SJSA1 (cell line): ENCODE measurements at regions not wholly inside any gene's neighbourhood (a gene's known extent, or its start where the extent isn't known, plus 50 kb on each side); places are given as distances from the start of the nearest gene placed in this dataset.
"Not testable (repeated sequence)": the region's sequence is repeated elsewhere in the genome, so short reads cannot be mapped to it uniquely, and the experiment has no call there.

Source experiments
- DNase-seq, 2 experiments: peaks; one replicate each; pipeline ENCODE4 v3.0.0-alpha.2; 2015 to 2020; ENCODE audit warnings: low spot score in 2 of 2, low read depth in 1 of 2
- H3K27ac ChIP-seq: fragments of 250-450 bp; sonication (Bioruptor Pico); 2 replicates; pipeline ENCODE4 v1.5.1; 2020; ENCODE audit warnings: mild to moderate bottlenecking, moderate library complexity
- H3K27me3 ChIP-seq: fragments of 250-450 bp; sonication (Bioruptor Pico); replicated peaks from 2 replicates; pipeline ENCODE4 v1.5.1; 2020; ENCODE audit warnings: mild to moderate bottlenecking, moderate library complexity
- H3K36me3 ChIP-seq: fragments of 250-450 bp; sonication (Bioruptor Pico); 2 replicates; pipeline ENCODE4 v1.5.1; 2020; ENCODE audit warnings: mild to moderate bottlenecking
- H3K4me1 ChIP-seq: fragments of 250-450 bp; sonication (Bioruptor Pico); replicated peaks from 2 replicates; pipeline ENCODE4 v1.6.1; 2021; ENCODE audit warnings: mild to moderate bottlenecking
- H3K4me3 ChIP-seq: fragments of 250-450 bp; sonication (Bioruptor Pico); 2 replicates; pipeline ENCODE4 v1.5.1; 2020; ENCODE audit warnings: mild to moderate bottlenecking
- H3K9me3 ChIP-seq: fragments of 250-450 bp; sonication (Bioruptor Pico); replicated peaks from 2 replicates; pipeline ENCODE4 v1.5.1; 2020; ENCODE audit warnings: mild to moderate bottlenecking

- H3K36me3 ChIP-seq = no peaks in the 10 kb centered on the region
- no peak overlapping the region for H3K4me3 ChIP-seq
- H3K4me1 ChIP-seq = no peaks in the 10 kb centered on the region
- no peak for DNase-seq
- no peaks in the 10 kb centered on the region for H3K9me3 ChIP-seq
- no peak overlapping the region for H3K27ac ChIP-seq
- H3K27me3 ChIP-seq = no peaks in the 10 kb centered on the region
Observed at GRCh38 chr3:144683065-144683464, 711.4 kb downstream of the DIPK2A start.

- Histone ChIP-seq H3K9me3 (no peaks in the 10 kb centered on the region), H3K4me1 (no peaks in the 10 kb centered on the region), H3K4me3 (no peak overlapping the region), H3K27me3 (no peaks in the 10 kb centered on the region), H3K27ac (no peak overlapping the region), H3K36me3 (no peaks in the 10 kb centered on the region)
- no peak for DNase-seq
Observed at GRCh38 chr3:144687862-144688261, 716.2 kb downstream of the DIPK2A start.

- H3K4me1 ChIP-seq = no peaks in the 10 kb centered on the region
- no peaks in the 10 kb centered on the region for H3K27me3 ChIP-seq
- DNase-seq = no peak
Observed at GRCh38 chr3:144692488-144692887, 720.9 kb downstream of the DIPK2A start.

DNA sequence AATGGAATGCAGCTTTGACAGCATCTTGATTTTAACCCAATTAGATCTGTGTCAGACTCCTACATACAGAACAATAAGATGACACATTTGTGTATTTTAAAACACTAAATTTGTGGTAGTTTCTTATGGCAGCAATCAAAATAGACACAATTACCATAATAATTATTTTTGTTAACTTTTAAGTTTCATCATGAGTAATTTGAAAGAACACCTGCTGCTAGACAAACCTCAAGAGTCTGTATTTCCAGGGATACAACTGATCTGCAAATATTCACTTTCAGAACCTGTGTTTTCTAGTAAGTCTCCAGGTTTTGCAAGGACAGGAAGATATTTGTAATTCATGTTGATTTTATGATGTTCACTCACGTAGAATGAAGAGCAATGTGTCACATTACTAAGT lies 736.8 kb downstream of the DIPK2A start:
- Histone ChIP-seq H3K9me3 (no peaks in the 10 kb centered on the region), H3K4me1 (no peaks in the 10 kb centered on the region), H3K27me3 (no peaks in the 10 kb centered on the region), H3K36me3 (no peaks in the 10 kb centered on the region), H3K4me3 (no peak overlapping the region), H3K27ac (no peak overlapping the region)
- no peak for DNase-seq

More at GRCh38 chr3:144692488-144692887, 720.9 kb downstream of the DIPK2A start:
- Histone ChIP-seq H3K9me3 (no peaks in the 10 kb centered on the region), H3K36me3 (no peaks in the 10 kb centered on the region), H3K4me3 (no peak overlapping the region), H3K27ac (no peak overlapping the region)

DNA sequence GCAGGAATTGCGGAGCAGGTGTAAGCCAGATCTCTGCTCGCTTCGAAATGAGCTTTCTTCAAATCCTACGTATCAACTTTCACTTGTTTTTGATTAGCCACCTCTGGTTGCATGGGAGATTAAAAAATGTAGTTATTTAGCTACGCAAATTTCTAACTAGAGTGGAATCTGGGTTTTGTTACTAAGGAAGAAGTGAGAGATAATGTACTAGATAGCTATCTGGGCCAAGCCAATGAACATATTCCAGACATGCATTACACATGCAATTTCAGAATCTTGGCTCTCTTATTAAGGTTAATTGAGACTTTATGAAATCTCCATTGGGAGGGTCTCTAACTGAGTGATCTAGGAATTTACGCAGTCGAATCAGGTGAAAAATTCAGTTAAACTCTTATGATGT lies 765.7 kb downstream of the DIPK2A start:
- no peak for DNase-seq
- H3K36me3 ChIP-seq = no peaks in the 10 kb centered on the region
- H3K27me3 ChIP-seq = no peaks in the 10 kb centered on the region
- no peaks in the 10 kb centered on the region for H3K9me3 ChIP-seq
- H3K4me1 ChIP-seq = no peaks in the 10 kb centered on the region
- H3K4me3 ChIP-seq = no peak overlapping the region
- no peak overlapping the region for H3K27ac ChIP-seq

DNA sequence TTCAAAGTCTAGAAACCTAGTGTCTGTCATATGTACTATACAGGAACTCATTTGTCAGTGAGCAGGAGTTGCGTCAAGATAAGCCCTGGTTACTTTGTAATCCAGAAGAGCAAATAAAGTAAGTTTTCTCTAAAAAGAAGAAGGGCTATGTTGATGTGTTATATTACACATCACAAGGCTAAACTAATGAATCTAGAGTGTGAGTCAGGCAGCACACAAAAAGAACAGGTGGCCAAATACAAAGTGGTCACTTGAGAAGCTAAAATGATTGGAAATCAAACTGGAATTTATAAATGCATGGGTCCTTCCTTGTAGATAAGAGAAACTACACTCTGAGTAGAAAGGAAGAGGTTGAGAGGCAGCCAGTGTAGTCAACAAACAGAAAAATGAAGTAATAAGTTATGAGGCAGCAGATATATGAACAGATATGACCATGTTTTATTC lies 771.6 kb downstream of the DIPK2A start:
- no peaks in the 10 kb centered on the region for H3K27me3 ChIP-seq
- no peak for DNase-seq
- H3K27ac ChIP-seq = no peak overlapping the region
- H3K9me3 ChIP-seq = no peaks in the 10 kb centered on the region
- no peaks in the 10 kb centered on the region for H3K36me3 ChIP-seq
- H3K4me3 ChIP-seq = no peak overlapping the region
- no peaks in the 10 kb centered on the region for H3K4me1 ChIP-seq

DNA sequence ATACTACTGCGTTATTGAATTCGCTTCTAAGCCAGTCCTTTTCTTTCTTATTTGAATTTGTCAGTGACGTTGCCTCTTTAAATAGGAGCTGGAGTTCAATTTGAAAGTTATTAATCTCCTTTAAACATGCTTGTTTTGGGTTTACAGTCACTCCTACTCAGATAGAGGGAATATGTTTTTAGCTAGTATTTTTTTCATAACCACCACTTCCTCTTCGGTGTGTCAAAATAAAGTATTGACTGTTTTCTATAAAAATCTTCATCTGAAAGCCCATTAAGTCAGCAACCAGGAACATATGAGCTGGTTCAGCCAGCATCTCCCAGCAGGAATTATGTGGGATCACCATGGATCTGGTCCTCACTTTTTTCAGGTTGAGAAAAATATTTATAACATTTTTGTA lies 772.9 kb downstream of the DIPK2A start:
- H3K9me3 ChIP-seq = no peaks in the 10 kb centered on the region
- no peaks in the 10 kb centered on the region for H3K36me3 ChIP-seq
- H3K27ac ChIP-seq = no peak overlapping the region
- H3K4me1 ChIP-seq = no peaks in the 10 kb centered on the region
- DNase-seq = no peak
- H3K4me3 ChIP-seq = no peak overlapping the region
- H3K27me3 ChIP-seq = no peaks in the 10 kb centered on the region

DNA sequence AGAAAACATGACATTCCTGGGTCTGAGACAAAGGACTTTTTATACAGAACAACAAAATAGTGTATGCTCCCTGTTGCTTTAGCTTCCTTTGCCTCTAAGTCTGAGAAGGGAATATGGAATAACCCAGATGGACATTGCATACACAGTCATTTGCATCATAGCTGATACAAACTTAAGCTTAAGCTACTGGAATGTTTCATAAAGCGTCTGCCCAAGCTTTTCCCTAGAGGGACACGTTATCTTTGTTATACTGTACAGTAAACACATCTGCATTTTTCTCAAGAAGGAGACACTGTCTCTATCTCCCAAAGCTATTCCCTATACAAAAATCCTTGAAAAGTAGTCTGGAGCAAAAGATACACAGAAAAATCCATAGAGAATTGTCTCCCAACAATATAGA lies 775.0 kb downstream of the DIPK2A start:
- DNase-seq = no peak
- Histone ChIP-seq H3K4me1 (no peaks in the 10 kb centered on the region), H3K9me3 (no peaks in the 10 kb centered on the region), H3K27me3 (no peaks in the 10 kb centered on the region), H3K36me3 (no peaks in the 10 kb centered on the region), H3K4me3 (no peak overlapping the region), H3K27ac (no peak overlapping the region)

DNA sequence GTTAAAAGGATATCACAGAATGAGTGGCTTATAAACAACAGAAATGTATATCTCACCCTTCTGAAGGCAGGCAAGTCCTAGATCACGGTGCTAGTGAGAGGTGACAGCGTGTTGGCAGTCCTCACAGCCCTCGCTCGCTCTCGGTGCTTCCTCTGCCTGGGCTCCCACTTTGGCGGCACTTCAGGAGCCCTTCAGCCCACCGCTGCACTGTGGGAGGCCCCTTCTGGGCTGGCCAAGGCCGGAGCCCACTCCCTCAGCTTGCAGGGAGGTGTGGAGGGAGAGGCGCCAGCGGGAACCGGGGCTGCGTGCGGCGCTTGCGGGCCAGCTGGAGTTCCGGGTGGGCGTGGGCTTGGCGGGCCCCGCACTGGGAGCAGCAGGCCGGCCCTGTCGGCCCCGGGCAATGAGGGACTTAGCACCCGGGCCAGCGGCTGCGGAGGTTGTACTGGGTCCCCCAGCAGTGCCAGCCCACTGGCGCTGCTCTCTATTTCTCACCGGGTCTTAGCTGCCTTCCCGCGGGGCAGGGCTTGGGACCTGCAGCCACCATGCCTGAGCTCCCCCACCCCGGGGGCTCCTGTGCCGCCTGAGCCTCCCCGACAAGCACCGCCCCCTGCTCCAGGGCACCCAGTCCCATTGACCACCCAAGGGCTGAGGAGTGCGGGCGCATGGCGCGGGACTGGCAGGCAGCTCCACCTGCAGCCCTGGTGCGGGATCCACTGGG lies 778.1 kb downstream of the DIPK2A start:
- H3K9me3 ChIP-seq, H3K27ac ChIP-seq, H3K36me3 ChIP-seq, H3K4me3 ChIP-seq, H3K27me3 ChIP-seq, DNase-seq, H3K4me1 ChIP-seq: not testable (repeated sequence)

GRCh38 chr3:144754076-144754783 lies 782.6 kb downstream of the DIPK2A start:
- Histone ChIP-seq H3K27me3 (no peaks in the 10 kb centered on the region), H3K27ac (no peak overlapping the region), H3K4me1 (no peaks in the 10 kb centered on the region), H3K4me3 (no peak overlapping the region), H3K9me3 (no peaks in the 10 kb centered on the region), H3K36me3 (no peaks in the 10 kb centered on the region)
- DNase-seq = no peak

DNA sequence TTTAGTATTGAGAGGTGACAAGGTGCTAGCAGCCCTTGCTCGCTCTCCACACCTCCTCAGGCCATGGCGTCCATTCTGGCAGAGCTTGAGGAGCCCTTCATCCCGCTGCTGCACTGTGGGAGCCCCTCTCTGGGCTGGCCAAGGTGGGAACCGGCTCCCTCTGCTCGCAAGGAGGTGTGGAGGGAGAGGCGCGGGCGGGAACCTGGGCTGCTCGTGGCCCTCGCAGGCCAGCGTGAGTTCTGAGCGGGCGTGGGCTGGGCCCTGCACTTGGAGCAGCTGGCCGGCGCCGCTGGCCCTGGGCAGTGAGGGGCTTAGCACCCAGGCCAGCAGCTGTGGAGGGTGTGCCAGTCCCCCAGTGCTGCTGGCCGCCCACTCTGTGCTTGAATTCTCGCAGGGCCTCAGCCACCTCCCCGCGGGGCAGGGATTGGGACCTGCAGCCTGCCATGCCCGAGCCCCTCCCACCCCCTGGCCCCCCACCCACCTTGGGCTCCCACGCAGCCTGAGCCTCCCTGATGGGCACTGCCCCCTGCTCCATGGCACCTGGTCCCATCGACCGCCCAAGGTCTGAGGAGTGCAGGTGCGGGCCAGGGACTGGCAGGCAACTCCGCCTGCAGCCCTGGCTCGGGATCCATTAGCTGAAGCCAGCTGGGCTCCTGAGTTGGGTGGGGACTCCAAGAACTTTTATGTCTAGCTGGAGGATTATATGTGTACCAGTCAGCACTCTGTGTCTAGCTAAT lies 785.2 kb downstream of the DIPK2A start:
- DNase-seq = no peak
- Histone ChIP-seq H3K9me3 (no peaks in the 10 kb centered on the region), H3K27me3 (no peaks in the 10 kb centered on the region), H3K4me3 (no peak overlapping the region), H3K27ac (no peak overlapping the region), H3K4me1 (no peaks in the 10 kb centered on the region), H3K36me3 (no peaks in the 10 kb centered on the region)

DNA sequence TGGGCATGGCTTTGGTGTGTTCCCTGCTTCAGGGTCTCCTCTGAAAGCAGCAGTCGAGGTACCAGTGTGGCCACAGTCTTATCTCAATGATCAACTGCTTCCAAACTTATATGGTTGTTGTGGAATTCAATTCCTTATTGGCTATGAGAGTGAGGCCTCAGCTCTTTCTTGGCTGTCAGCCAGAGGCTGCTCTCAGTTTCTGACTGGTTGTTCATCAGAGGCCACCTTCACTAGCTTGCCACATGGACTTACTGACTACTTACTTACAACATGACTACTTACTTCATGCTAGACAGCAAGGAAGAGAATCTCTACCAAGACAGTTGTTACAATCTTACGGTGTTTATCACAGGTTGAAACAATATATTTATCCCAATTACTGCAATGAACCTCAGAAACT lies 789.2 kb downstream of the DIPK2A start:
- DNase-seq = no peak

DNA sequence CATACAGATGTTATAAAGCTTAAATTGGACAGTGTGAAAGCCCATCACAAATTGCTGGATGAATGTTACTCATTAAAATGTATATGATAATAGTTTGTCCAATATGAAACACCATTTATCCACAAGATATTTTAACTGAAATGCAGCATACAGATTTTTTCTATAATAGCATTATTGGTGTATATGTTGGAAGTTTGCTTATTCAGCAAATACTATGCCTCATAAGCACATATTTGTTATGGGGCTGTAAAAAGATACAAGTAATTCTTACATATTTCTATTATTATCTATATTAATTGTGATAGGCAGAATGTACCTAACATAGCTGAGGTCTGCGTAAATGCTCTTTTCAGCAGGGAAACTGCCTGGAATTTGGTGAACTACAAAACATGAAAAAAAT lies 790.5 kb downstream of the DIPK2A start:
- H3K27ac ChIP-seq = no peak overlapping the region
- no peaks in the 10 kb centered on the region for H3K9me3 ChIP-seq

More for the DNA sequence above, 789.2 kb downstream of the DIPK2A start:
- H3K9me3 ChIP-seq = no peaks in the 10 kb centered on the region
- no peaks in the 10 kb centered on the region for H3K36me3 ChIP-seq
- H3K27me3 ChIP-seq = no peaks in the 10 kb centered on the region
- no peak overlapping the region for H3K4me3 ChIP-seq
- H3K4me1 ChIP-seq = no peaks in the 10 kb centered on the region
- no peak overlapping the region for H3K27ac ChIP-seq

GRCh38 chr3:144763878-144764454 lies 792.3 kb downstream of the DIPK2A start:
- no peak for DNase-seq
- H3K27ac ChIP-seq = no peak overlapping the region
- no peaks in the 10 kb centered on the region for H3K27me3 ChIP-seq
- H3K9me3 ChIP-seq = no peaks in the 10 kb centered on the region
- H3K4me1 ChIP-seq = no peaks in the 10 kb centered on the region
- no peaks in the 10 kb centered on the region for H3K36me3 ChIP-seq
- H3K4me3 ChIP-seq = no peak overlapping the region

More for the DNA sequence above, 790.5 kb downstream of the DIPK2A start:
- Histone ChIP-seq H3K36me3 (no peaks in the 10 kb centered on the region), H3K4me3 (no peak overlapping the region), H3K4me1 (no peaks in the 10 kb centered on the region), H3K27me3 (no peaks in the 10 kb centered on the region)
- DNase-seq = no peak
